ENCODE measurements at regions not wholly inside any gene's neighbourhood (a gene's known extent, or its start where the extent isn't known, plus 50 kb on each side); places are given as distances from the start of the nearest gene placed in this dataset.

- ATAC-seq: no peak
- TF ChIP-seq, protein P1, sequence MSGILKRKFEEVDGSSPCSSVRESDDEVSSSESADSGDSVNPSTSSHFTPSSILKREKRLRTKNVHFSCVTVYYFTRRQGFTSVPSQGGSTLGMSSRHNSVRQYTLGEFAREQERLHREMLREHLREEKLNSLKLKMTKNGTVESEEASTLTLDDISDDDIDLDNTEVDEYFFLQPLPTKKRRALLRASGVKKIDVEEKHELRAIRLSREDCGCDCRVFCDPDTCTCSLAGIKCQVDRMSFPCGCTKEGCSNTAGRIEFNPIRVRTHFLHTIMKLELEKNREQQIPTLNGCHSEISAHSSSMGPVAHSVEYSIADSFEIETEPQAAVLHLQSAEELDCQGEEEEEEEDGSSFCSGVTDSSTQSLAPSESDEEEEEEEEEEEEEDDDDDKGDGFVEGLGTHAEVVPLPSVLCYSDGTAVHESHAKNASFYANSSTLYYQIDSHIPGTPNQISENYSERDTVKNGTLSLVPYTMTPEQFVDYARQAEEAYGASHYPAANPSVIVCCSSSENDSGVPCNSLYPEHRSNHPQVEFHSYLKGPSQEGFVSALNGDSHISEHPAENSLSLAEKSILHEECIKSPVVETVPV (CRISPR knock-in tag; IDR thresholded peaks at IDR 0.05): no peak
- TF ChIP-seq, protein P2, sequence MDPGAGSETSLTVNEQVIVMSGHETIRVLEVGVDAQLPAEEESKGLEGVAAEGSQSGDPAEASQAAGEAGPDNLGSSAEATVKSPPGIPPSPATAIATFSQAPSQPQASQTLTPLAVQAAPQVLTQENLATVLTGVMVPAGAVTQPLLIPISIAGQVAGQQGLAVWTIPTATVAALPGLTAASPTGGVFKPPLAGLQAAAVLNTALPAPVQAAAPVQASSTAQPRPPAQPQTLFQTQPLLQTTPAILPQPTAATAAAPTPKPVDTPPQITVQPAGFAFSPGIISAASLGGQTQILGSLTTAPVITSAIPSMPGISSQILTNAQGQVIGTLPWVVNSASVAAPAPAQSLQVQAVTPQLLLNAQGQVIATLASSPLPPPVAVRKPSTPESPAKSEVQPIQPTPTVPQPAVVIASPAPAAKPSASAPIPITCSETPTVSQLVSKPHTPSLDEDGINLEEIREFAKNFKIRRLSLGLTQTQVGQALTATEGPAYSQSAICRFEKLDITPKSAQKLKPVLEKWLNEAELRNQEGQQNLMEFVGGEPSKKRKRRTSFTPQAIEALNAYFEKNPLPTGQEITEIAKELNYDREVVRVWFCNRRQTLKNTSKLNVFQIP (CRISPR knock-in tag; IDR thresholded peaks at IDR 0.05; ENCODE audit: borderline replicate concordance, low read depth): no peak
- TF ChIP-seq ZFP3 (CRISPR knock-in tag; IDR thresholded peaks at IDR 0.05) (no peak), ISL1 (CRISPR knock-in tag; IDR thresholded peaks at IDR 0.05) (no peak), TCF4 (CRISPR knock-in tag; IDR thresholded peaks at IDR 0.05; ENCODE audit: borderline replicate concordance) (no peak), ARNTL (CRISPR knock-in tag; IDR thresholded peaks at IDR 0.05; ENCODE audit: borderline replicate concordance, low read depth) (no peak), CSDC2 (CRISPR knock-in tag; IDR thresholded peaks at IDR 0.05) (no peak), PPARA (CRISPR knock-in tag; IDR thresholded peaks at IDR 0.05; ENCODE audit: borderline replicate concordance) (no peak)
Observed at GRCh38 chr18:7382328-7383001, 151.6 kb downstream of the LRRC30 start.

- TF ChIP-seq, protein P2 (CRISPR knock-in tag; IDR thresholded peaks at IDR 0.05; ENCODE audit: borderline replicate concordance, low read depth): no peak
- TF ChIP-seq, protein P3, sequence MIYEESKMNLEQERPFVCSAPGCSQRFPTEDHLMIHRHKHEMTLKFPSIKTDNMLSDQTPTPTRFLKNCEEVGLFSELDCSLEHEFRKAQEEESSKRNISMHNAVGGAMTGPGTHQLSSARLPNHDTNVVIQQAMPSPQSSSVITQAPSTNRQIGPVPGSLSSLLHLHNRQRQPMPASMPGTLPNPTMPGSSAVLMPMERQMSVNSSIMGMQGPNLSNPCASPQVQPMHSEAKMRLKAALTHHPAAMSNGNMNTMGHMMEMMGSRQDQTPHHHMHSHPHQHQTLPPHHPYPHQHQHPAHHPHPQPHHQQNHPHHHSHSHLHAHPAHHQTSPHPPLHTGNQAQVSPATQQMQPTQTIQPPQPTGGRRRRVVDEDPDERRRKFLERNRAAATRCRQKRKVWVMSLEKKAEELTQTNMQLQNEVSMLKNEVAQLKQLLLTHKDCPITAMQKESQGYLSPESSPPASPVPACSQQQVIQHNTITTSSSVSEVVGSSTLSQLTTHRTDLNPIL (CRISPR knock-in tag; IDR thresholded peaks at IDR 0.05; ENCODE audit: low read depth): no peak
- TF ChIP-seq ISL1 (CRISPR knock-in tag; IDR thresholded peaks at IDR 0.05) (no peak), TOX (CRISPR knock-in tag; IDR thresholded peaks at IDR 0.05; ENCODE audit: borderline replicate concordance) (no peak), PPARA (CRISPR knock-in tag; IDR thresholded peaks at IDR 0.05; ENCODE audit: borderline replicate concordance) (no peak), GLIS3 (CRISPR knock-in tag; IDR thresholded peaks at IDR 0.05) (no peak), BACH2 (CRISPR knock-in tag; IDR thresholded peaks at IDR 0.05; ENCODE audit: borderline replicate concordance) (no peak), SNAI2 (CRISPR knock-in tag; IDR thresholded peaks at IDR 0.05) (no peak), ZNF565 (CRISPR knock-in tag; conservative IDR thresholded peaks at IDR 0.05; ENCODE audit: low read depth) (no peak), ZC3H10 (CRISPR knock-in tag; IDR thresholded peaks at IDR 0.05) (no peak), TCF4 (CRISPR knock-in tag; IDR thresholded peaks at IDR 0.05; ENCODE audit: borderline replicate concordance) (no peak), TSHZ2 (CRISPR knock-in tag; IDR thresholded peaks at IDR 0.05) (no peak), ZFP30 (CRISPR knock-in tag; IDR thresholded peaks at IDR 0.05) (no peak), OSR1 (CRISPR knock-in tag; IDR thresholded peaks at IDR 0.05) (no peak)
- ATAC-seq: no peak
Observed at GRCh38 chr18:7383002-7383980, 152.4 kb downstream of the LRRC30 start.

DNA sequence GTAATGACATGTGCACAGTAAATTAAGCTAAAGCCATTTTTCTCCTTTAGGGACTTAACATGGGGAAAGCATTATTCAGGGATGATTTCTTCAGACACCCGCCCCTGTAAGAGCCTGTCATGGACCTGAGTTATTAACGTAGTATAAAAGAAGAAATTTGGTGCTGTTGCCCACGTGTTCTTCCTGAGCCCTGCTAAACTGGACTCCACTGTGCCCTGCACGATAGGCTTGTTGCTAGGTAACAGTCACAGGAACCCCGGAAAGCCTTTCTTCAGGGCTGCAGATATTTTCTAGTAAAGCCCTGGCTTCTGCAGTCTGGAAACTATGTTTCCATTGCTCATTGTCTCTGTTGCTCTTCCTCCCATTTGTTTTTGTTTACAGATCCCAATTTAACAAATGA lies 157.9 kb downstream of the LRRC30 start:
- no peak for ATAC-seq
- no peak for TF ChIP-seq ZNF565 (CRISPR knock-in tag; conservative IDR thresholded peaks at IDR 0.05; ENCODE audit: low read depth)
- no peak for TF ChIP-seq ZNF8 (CRISPR knock-in tag; IDR thresholded peaks at IDR 0.05)
- TF ChIP-seq OSR1 (CRISPR knock-in tag; IDR thresholded peaks at IDR 0.05): no peak
- no peak for TF ChIP-seq RARB (CRISPR knock-in tag; IDR thresholded peaks at IDR 0.05)
- no peak for TF ChIP-seq BACH2 (CRISPR knock-in tag; IDR thresholded peaks at IDR 0.05; ENCODE audit: borderline replicate concordance)
- TF ChIP-seq, protein P2 (CRISPR knock-in tag; IDR thresholded peaks at IDR 0.05; ENCODE audit: borderline replicate concordance, low read depth): no peak
- TF ChIP-seq, protein P1 (CRISPR knock-in tag; IDR thresholded peaks at IDR 0.05): no peak

Data from SK-N-SH treated with all-trans-retinoic acid at 6 μM for 48 hours (cell line).